Fibroblast of the aortic adventitia (primary cell): ENCODE measurements at regions not wholly inside any gene's neighbourhood (a gene's known extent, or its start where the extent isn't known, plus 50 kb on each side); places are given as distances from the start of the nearest gene placed in this dataset.

Source experiments
- DNase-seq: peaks from one replicate; pipeline ENCODE4 v3.0.0-alpha.2; 2010; ENCODE audit warnings: low read depth
- H3K4me3 ChIP-seq: 2 replicates; pipeline ENCODE4 v1.5.1; 2011; ENCODE audit warnings: low read depth, mild to moderate bottlenecking, control low read depth, low read length, moderate library complexity
- CTCF ChIP-seq: IDR thresholded peaks from 2 replicates; pipeline ENCODE4 v1.5.1; 2011; ENCODE audit warnings: mild to moderate bottlenecking, low read length, control low read depth, inconsistent platforms; ENCODE audit not compliant: insufficient read depth

- no peak for TF ChIP-seq CTCF
- no peak for DNase-seq
- no peak overlapping the region for H3K4me3 ChIP-seq
Observed at GRCh38 chr9:14023285-14023684, 290.7 kb downstream of the NFIB start.

GRCh38 chr9:14021871-14022525, 291.9 kb downstream of the NFIB start:
- H3K4me3 ChIP-seq: no peak overlapping the region
- DNase-seq: peak; percentile 60
- TF ChIP-seq CTCF: no peak

- TF ChIP-seq CTCF: no peak
- H3K4me3 ChIP-seq: no peak overlapping the region
- peak; percentile 89 for DNase-seq
Observed at GRCh38 chr9:14018081-14018480, 295.9 kb downstream of the NFIB start.

GRCh38 chr9:14014744-14015143, 299.2 kb downstream of the NFIB start:
- no peak overlapping the region for H3K4me3 ChIP-seq
- DNase-seq: no peak
- no peak for TF ChIP-seq CTCF

GRCh38 chr9:14014218-14014617, 299.7 kb downstream of the NFIB start:
- H3K4me3 ChIP-seq: no peak overlapping the region
- TF ChIP-seq CTCF: no peak
- no peak for DNase-seq

- no peak for DNase-seq
- TF ChIP-seq CTCF: no peak
- H3K4me3 ChIP-seq: no peak overlapping the region
Observed at GRCh38 chr9:14011799-14012560, 302.0 kb downstream of the NFIB start.
